GM21423 (cell line): ENCODE measurements at regions not wholly inside any gene's neighbourhood (a gene's known extent, or its start where the extent isn't known, plus 50 kb on each side); places are given as distances from the start of the nearest gene placed in this dataset.
"Not testable (repeated sequence)": the region's sequence is repeated elsewhere in the genome, so short reads cannot be mapped to it uniquely, and the experiment has no call there.

ENCODE experiments used
- ATAC-seq: cut with Tn5 transposase; IDR thresholded peaks from one replicate; pipeline ENCODE4 v1.9.1; 2021; ENCODE audit warnings: mild to moderate bottlenecking, moderate library complexity; ENCODE audit not compliant: unreplicated experiment

DNA sequence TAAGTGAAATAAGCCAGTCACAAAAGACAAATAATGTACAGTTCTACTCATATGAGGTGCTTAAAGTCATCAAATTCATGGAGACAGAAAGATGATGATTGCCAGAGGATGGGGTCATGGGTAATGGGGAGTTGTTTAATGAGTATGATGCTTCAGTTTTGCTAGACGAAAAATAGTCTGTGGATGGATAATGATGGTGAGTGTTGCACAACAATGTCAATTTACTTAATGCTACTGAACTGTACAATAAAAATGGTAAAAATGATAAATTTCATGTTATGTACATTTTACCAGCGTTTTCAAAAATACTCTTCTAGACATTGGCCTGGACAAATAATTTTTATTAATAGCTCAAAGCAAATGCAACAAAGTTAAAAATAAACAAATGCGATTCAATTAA, 118.5 kb upstream of the KYNU start:
- ATAC-seq: no peak

GRCh38 chr2:142757111-142757510, 120.4 kb upstream of the KYNU start:
- no peak for ATAC-seq

GRCh38 chr2:142756430-142756829, 121.0 kb upstream of the KYNU start:
- no peak for ATAC-seq

DNA sequence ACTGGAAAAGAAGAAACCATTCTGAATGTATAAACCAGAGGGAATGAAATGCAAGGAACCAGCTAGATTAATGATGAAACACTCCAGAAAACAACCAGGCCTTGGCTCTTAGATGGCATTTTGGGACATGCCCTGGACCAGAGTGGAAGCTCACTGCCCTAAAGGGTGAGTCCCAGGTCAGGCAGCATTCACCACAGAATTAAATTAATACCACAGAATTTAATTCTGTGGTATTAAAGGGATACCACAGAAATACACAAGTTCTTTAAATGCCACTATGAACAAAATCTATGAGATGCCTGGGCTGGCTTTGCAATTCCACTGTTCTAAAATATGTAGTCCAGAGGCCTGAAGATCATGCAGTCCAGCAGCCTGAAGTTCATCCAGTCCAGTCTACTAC, 122.3 kb upstream of the KYNU start:
- ATAC-seq: no peak

DNA sequence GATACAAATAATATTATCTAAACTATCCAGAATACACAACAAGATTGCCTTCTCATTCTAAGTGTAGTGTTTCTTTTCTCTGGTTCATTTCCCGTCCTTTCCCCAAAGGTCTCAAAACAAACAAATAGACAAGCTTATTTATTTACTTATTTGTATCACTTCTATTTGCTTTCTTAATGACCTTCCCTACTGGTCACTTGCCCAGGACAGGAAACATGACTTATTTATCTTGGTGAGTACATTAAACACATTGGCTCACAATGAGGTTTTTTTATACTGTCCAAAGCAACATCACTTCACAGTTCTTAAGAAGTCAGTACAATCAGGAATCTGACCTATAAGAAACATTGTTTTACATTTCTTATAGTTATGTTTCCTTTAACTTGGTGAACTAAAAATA, 123.3 kb upstream of the KYNU start:
- ATAC-seq: no peak

GRCh38 chr2:142750858-142751257, 126.6 kb upstream of the KYNU start:
- ATAC-seq: no peak

DNA sequence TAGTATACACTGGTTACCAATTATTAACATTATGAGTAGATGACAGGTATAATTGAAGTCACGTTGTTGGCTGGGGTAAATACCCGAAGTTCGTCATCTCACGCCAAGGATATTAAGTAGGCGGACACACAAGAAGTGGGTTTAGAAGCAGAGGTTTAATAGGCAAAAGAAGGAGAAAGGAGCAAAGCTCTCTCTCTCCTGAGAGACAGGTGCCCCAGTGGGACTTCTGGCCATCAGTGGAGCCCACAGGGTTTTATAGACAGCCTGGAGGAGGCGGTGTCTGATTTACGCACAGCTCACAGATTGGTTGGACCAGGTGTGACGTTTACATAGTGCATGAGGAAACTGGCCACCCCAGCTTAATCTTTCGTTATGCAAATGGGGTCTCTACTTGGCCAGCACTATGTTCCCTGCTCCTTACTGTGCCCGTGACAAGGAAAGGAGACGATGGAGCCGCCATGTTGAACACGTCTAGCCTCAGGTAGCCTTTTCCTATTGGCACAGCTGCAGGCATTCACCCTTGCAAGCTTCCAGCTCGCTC, 128.8 kb upstream of the KYNU start:
- ATAC-seq: no peak

GRCh38 chr2:142745691-142746090, 131.8 kb upstream of the KYNU start:
- ATAC-seq: no peak

GRCh38 chr2:142742371-142743214, 134.9 kb upstream of the KYNU start:
- no peak for ATAC-seq

GRCh38 chr2:142741764-142742269, 135.6 kb upstream of the KYNU start:
- no peak for ATAC-seq

DNA sequence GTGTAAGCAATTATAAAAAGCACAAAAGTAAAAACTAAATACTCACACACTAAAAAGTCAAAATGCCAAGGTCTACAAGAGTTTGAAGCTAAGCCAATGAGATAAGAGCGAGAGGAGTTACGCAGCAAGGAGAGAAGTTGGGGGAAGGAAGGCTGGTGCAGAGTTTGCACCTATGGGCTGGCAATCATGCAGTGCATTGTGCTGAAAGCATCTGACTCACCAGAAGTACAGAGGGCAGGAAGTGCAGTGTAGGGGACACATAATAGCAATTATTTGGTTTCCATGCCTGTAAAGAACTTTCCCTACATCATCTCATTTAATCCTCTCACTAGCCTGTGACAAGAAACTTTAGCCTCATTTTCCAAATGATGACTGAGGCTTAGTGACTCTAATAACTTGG, 142.7 kb upstream of the KYNU start:
- no peak for ATAC-seq

DNA sequence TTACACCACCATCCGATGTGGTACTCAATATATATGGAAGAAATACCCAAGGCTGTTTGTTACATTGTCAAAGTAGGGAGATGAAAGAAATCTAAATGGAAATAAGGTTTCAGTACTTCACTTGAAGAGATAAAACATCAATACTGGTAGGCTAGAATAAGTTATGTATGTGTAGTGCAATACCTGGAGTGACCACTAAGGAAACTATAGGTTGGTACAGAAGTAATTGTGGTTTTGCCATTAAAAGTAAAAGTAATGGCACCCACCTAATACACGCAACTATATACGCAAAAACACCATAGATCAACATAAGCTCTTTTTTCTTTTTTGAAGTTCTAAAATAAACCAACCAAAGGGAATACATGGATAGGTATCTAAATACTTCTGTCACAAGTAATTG, 143.2 kb upstream of the KYNU start:
- ATAC-seq: no peak

DNA sequence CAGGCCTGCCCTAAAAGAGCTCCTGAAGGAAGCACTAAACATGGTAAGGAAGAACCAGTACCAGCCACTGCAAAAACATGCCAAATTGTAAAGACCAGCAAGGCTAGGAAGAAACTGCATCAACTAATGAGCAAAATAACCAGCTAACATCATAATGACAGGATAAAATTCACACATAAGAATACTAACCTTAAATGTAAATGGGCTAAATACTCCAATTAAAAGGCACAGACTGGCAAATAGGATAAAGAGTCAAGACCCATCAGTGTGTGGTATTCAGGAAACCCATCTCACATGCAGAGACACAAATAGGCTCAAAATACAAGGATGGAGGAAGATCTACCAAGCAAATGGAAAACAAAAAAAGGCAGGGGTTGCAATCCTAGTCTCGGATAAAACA, 147.7 kb upstream of the KYNU start:
- ATAC-seq: not testable (repeated sequence)

- not testable (repeated sequence) for ATAC-seq
Measured at GRCh38 chr2:142727821-142728478, 149.5 kb upstream of the KYNU start.

- no peak for ATAC-seq
Measured at GRCh38 chr2:142725386-142725785, 152.1 kb upstream of the KYNU start.

GRCh38 chr2:142724713-142725349, 152.6 kb upstream of the KYNU start:
- no peak for ATAC-seq

DNA sequence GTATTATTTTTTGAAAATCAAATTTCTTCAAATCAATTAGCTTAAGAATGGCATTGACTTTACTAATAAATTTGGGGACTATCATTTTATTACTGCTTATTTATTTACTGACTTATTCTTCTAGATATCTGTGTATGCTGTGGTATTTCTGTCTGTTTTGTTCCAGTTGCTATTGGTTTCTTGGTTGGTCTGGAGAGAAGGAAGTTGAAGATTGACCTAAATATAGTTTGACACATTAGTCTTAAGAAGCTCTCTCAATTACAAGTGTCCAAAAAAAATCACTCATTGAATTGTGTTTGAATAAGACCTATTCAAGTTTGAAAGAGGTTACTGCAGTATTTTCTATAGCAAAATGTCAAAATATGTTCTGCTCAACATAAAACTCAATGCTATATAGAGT, 153.3 kb upstream of the KYNU start:
- no peak for ATAC-seq

DNA sequence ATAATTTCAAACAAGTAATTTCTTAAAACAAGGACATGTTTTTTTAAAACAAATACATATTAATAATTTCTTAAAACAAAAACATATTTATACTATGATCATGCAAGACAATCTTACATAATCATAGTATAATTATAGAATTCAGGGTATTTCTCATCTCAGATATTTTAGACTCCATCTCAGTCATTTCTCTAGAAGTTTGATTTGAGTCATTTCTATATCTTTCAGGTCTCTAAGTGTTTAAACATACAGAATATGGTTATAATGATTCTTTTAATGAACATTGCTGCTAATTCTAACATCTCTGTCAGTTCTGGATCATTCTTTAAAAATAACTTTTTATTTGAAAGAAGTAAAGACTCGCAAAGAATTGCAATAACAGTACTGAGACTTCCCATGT, 154.2 kb upstream of the KYNU start:
- ATAC-seq: no peak

DNA sequence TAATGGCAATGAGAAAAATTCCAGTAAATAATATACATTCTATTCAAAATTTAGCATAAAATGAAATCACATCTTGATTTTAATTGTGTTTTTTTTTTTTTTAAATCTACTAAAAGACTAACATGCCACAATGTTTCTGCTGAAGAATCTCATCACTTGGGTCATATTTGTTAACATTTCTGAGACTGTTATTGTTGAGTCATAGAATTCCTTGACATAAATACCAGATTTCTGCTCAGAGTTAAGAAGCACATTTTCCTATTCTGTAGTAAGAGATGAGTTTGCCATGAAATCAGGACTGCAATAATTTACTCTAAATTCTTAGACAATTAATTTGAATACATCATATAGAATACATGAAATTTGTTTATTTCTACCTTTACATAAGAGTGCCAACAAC, 154.9 kb upstream of the KYNU start:
- no peak for ATAC-seq

DNA sequence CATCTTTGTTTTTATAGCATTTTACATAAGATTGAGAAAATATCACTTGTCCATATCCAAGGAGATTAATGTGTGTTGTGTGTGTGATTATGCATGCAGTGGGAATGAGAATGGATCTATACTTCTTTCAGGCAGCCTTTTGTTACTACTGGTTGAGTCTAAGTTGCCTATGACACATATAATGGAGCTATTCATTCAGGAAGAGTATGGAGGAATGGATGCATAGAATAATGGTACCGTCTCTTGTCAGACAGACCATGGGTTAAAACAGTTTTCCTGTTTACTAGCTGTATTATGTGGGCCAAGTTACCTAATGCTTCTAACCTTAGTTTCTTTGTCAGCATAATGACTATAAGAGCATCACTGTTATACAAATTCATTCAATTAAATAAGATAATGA, 155.4 kb upstream of the KYNU start:
- ATAC-seq: no peak

- ATAC-seq: no peak
Measured at GRCh38 chr2:142721015-142721414, 156.4 kb upstream of the KYNU start.
